ENCODE measurements at regions not wholly inside any gene's neighbourhood (a gene's known extent, or its start where the extent isn't known, plus 50 kb on each side); places are given as distances from the start of the nearest gene placed in this dataset.

GRCh38 chr18:40855661-40856060 lies 1099.4 kb upstream of the PIK3C3 start:
- no peak for TF ChIP-seq CTCF (IDR thresholded peaks at IDR 0.05; ENCODE audit: insufficient read depth, low read length, poor library complexity, severe bottlenecking)
- no peak for DNase-seq (ENCODE audit: extremely low read depth, insufficient read length)
- no peak overlapping the region for H3K4me3 ChIP-seq (replicated peaks; ENCODE audit: low read depth, low read length)
- H3K27me3 ChIP-seq (replicated peaks; ENCODE audit: control insufficient read depth, insufficient read depth, low read length), result no peaks in the 10 kb centered on the region
- H3K36me3 ChIP-seq (ENCODE audit: control insufficient read depth, insufficient read depth, low read length), result no peaks in the 10 kb centered on the region

- H3K36me3 ChIP-seq (ENCODE audit: control insufficient read depth, insufficient read depth, low read length), result no peaks in the 10 kb centered on the region
- H3K27me3 ChIP-seq (replicated peaks; ENCODE audit: control insufficient read depth, insufficient read depth, low read length), result no peaks in the 10 kb centered on the region
- H3K4me3 ChIP-seq (replicated peaks; ENCODE audit: low read depth, low read length), result no peak overlapping the region
- TF ChIP-seq CTCF (IDR thresholded peaks at IDR 0.05; ENCODE audit: insufficient read depth, low read length, poor library complexity, severe bottlenecking), result no peak
- no peak for DNase-seq (ENCODE audit: extremely low read depth, insufficient read length)
Measured at GRCh38 chr18:40852406-40852805, 1102.6 kb upstream of the PIK3C3 start.

- no peak for DNase-seq (ENCODE audit: extremely low read depth, insufficient read length)
- Histone ChIP-seq H3K4me3 (replicated peaks; ENCODE audit: low read depth, low read length) (no peak overlapping the region), H3K27me3 (replicated peaks; ENCODE audit: control insufficient read depth, insufficient read depth, low read length) (no peaks in the 10 kb centered on the region), H3K36me3 (ENCODE audit: control insufficient read depth, insufficient read depth, low read length) (no peaks in the 10 kb centered on the region)
- TF ChIP-seq CTCF (IDR thresholded peaks at IDR 0.05; ENCODE audit: insufficient read depth, low read length, poor library complexity, severe bottlenecking), result no peak
Measured at GRCh38 chr18:40851014-40851429, 1104.0 kb upstream of the PIK3C3 start.

- Histone ChIP-seq H3K36me3 (ENCODE audit: control insufficient read depth, insufficient read depth, low read length) (no peaks in the 10 kb centered on the region), H3K4me3 (replicated peaks; ENCODE audit: low read depth, low read length) (no peak overlapping the region), H3K27me3 (replicated peaks; ENCODE audit: control insufficient read depth, insufficient read depth, low read length) (no peaks in the 10 kb centered on the region)
- TF ChIP-seq CTCF (IDR thresholded peaks at IDR 0.05; ENCODE audit: insufficient read depth, low read length, poor library complexity, severe bottlenecking), result no peak
- DNase-seq (ENCODE audit: extremely low read depth, insufficient read length), result no peak
Measured at GRCh38 chr18:40849886-40850285, 1105.1 kb upstream of the PIK3C3 start.

GRCh38 chr18:40841467-40841866 lies 1113.6 kb upstream of the PIK3C3 start:
- Histone ChIP-seq H3K27me3 (replicated peaks; ENCODE audit: control insufficient read depth, insufficient read depth, low read length) (no peaks in the 10 kb centered on the region), H3K4me3 (replicated peaks; ENCODE audit: low read depth, low read length) (no peak overlapping the region), H3K36me3 (ENCODE audit: control insufficient read depth, insufficient read depth, low read length) (no peaks in the 10 kb centered on the region)
- no peak for TF ChIP-seq CTCF (IDR thresholded peaks at IDR 0.05; ENCODE audit: insufficient read depth, low read length, poor library complexity, severe bottlenecking)
- DNase-seq (ENCODE audit: extremely low read depth, insufficient read length), result no peak

- Histone ChIP-seq H3K27me3 (replicated peaks; ENCODE audit: control insufficient read depth, insufficient read depth, low read length) (no peaks in the 10 kb centered on the region), H3K4me3 (replicated peaks; ENCODE audit: low read depth, low read length) (no peak overlapping the region), H3K36me3 (ENCODE audit: control insufficient read depth, insufficient read depth, low read length) (no peaks in the 10 kb centered on the region)
- no peak for DNase-seq (ENCODE audit: extremely low read depth, insufficient read length)
- TF ChIP-seq CTCF (IDR thresholded peaks at IDR 0.05; ENCODE audit: insufficient read depth, low read length, poor library complexity, severe bottlenecking), result no peak
Measured at GRCh38 chr18:40841063-40841462, 1114.0 kb upstream of the PIK3C3 start.

Data from GM06990 (cell line).